H1 (cell line): ENCODE measurements at regions not wholly inside any gene's neighbourhood (a gene's known extent, or its start where the extent isn't known, plus 50 kb on each side); places are given as distances from the start of the nearest gene placed in this dataset.

ENCODE experiments used
- CTCF ChIA-PET: fragments of 300-600 bp; sonication (Branson Sonifier 250); formaldehyde crosslinking; loops from one replicate; lab custom pipeline; 2021; ENCODE audit not compliant: partially characterized antibody; lab: Charles Lee
- POLR2A ChIA-PET: fragments of 300-600 bp; sonication (Branson Sonifier 250); formaldehyde crosslinking; loops from one replicate; lab custom pipeline; 2021; ENCODE audit warnings: inconsistent platforms; ENCODE audit not compliant: partially characterized antibody; lab: Charles Lee
- DNase-seq, 2 experiments: peaks; one replicate each; pipeline versions ENCODE4 v3.0.0 to v3.0.0-alpha.2; 2010 to 2022; ENCODE audit warnings: low spot score in 2 of 2, low read depth in 1 of 2, mixed read lengths in 1 of 2
- FAIRE-seq: peaks from 2 replicates; lab custom pipeline; 2011; peaks lifted over from hg19 to GRCh38; lab: Jason Lieb, UNC
- H2AFZ ChIP-seq: 2 replicates; pipeline ENCODE4 v1.8.1; 2012; ENCODE audit warnings: low read length, inconsistent platforms
- H2AK5ac ChIP-seq: 2 replicates; pipeline ENCODE4 v1.6.1; 2013; ENCODE audit warnings: low read depth, low read length
- H2BK120ac ChIP-seq: replicated peaks from 2 replicates; pipeline ENCODE3; 2013; ENCODE audit warnings: low read depth, low read length, inconsistent platforms
- H2BK12ac ChIP-seq: 2 replicates; pipeline ENCODE4 v1.6.1; 2013; ENCODE audit warnings: low read depth, low read length
- H2BK15ac ChIP-seq: 2 replicates; pipeline ENCODE4 v1.6.1; 2013; ENCODE audit warnings: low read length
- H2BK20ac ChIP-seq: 2 replicates; pipeline ENCODE4 v1.6.1; 2013; ENCODE audit warnings: low read length
- H2BK5ac ChIP-seq: 2 replicates; pipeline ENCODE4 v1.6.1; 2013; ENCODE audit warnings: low read depth, low read length
- H3K14ac ChIP-seq: 2 replicates; pipeline ENCODE4 v1.6.1; 2013; ENCODE audit warnings: inconsistent platforms; ENCODE audit not compliant: insufficient read length
- H3K18ac ChIP-seq: 2 replicates; pipeline ENCODE4 v1.6.1; 2013; ENCODE audit warnings: low read length; ENCODE audit errors: extremely low read depth
- H3K23ac ChIP-seq: 2 replicates; pipeline ENCODE4 v1.6.1; 2013; ENCODE audit warnings: inconsistent platforms; ENCODE audit not compliant: insufficient read length
- H3K23me2 ChIP-seq: 2 replicates; pipeline ENCODE4 v1.6.1; 2013; ENCODE audit warnings: low read depth, low read length
- H3K27ac ChIP-seq: 2 replicates; pipeline ENCODE4 v1.6.1; 2011; ENCODE audit warnings: low read depth, low read length, inconsistent platforms
- H3K27me3 ChIP-seq, 4 experiments: replicated peaks in 1 of 4; 1 replicate in 1 of 4; 2 replicates in 3 of 4; pipeline versions ENCODE4 v1.6.1 to v1.8.1; 2011 to 2013; ENCODE audit warnings: low read length in 3 of 4, mild to moderate bottlenecking in 3 of 4, inconsistent platforms in 2 of 4, mixed read lengths in 2 of 4, moderate library complexity in 1 of 4; ENCODE audit not compliant: control insufficient read depth in 3 of 4, insufficient read depth in 3 of 4; ENCODE audit errors: extremely low read depth in 1 of 4
- H3K36me3 ChIP-seq, 4 experiments: 2 replicates each; pipeline versions ENCODE4 v1.6.1 to v1.8.1; 2011 to 2013; ENCODE audit warnings: mild to moderate bottlenecking in 4 of 4, low read length in 3 of 4, moderate library complexity in 2 of 4, control low read depth in 1 of 4, inconsistent platforms in 1 of 4; ENCODE audit not compliant: insufficient read depth in 4 of 4, control insufficient read depth in 2 of 4
- H3K4ac ChIP-seq: replicated peaks from 2 replicates; pipeline ENCODE3; 2013; ENCODE audit warnings: low read length, low read depth, mixed read lengths, inconsistent platforms; ENCODE audit not compliant: insufficient read length
- H3K4me1 ChIP-seq, 4 experiments: replicated peaks in 1 of 4; 1 replicate in 1 of 4; 2 replicates in 3 of 4; pipeline versions ENCODE4 v1.6.1 to v1.8.1; 2011 to 2013; ENCODE audit warnings: low read length in 3 of 4, inconsistent platforms in 2 of 4, mixed read lengths in 1 of 4; ENCODE audit not compliant: insufficient read depth in 4 of 4, control insufficient read depth in 3 of 4
- H3K4me2 ChIP-seq, 2 experiments: 2 replicates each; pipeline versions ENCODE4 v1.6.1 to v1.8.1; 2011 to 2013; ENCODE audit warnings: low read depth in 2 of 2, low read length in 2 of 2, control low read depth in 1 of 2, inconsistent platforms in 1 of 2, mild to moderate bottlenecking in 1 of 2; ENCODE audit not compliant: insufficient read depth in 1 of 2
- H3K4me3 ChIP-seq, 4 experiments: fragments of 200-600, 300-600 bp in 1 of 4; sonication (generic), shearing (Covaris generic), sonication (Bioruptor Twin) in 1 of 4; 2 replicates each; pipeline versions ENCODE4 v1.5.1 to v1.8.1; 2011 to 2016; ENCODE audit warnings: low read length in 4 of 4, low read depth in 3 of 4, control low read depth in 2 of 4, inconsistent platforms in 2 of 4, mild to moderate bottlenecking in 2 of 4, mixed read lengths in 1 of 4, moderate library complexity in 1 of 4; ENCODE audit not compliant: insufficient read depth in 2 of 4; ENCODE audit errors: extremely low read depth in 1 of 4
- H3K56ac ChIP-seq: replicated peaks from 2 replicates; pipeline ENCODE3; 2013; ENCODE audit warnings: low read depth, mild to moderate bottlenecking, mixed read lengths, low read length, inconsistent platforms; ENCODE audit not compliant: insufficient read length
- H3K79me1 ChIP-seq: 2 replicates; pipeline ENCODE4 v1.6.1; 2013; ENCODE audit warnings: low read depth, low read length, control low read depth
- H3K79me2 ChIP-seq, 2 experiments: 2 replicates each; pipeline versions ENCODE4 v1.6.1 to v1.8.1; 2012 to 2013; ENCODE audit warnings: low read length in 2 of 2, mild to moderate bottlenecking in 2 of 2, inconsistent platforms in 1 of 2; ENCODE audit not compliant: insufficient read depth in 2 of 2, control insufficient read depth in 1 of 2
- H3K9ac ChIP-seq, 4 experiments: replicated peaks in 1 of 4; 1 replicate in 1 of 4; 2 replicates in 3 of 4; pipeline versions ENCODE4 v1.6.1 to v1.8.1; 2011 to 2013; ENCODE audit warnings: low read depth in 3 of 4, low read length in 3 of 4, control low read depth in 2 of 4, mild to moderate bottlenecking in 2 of 4, moderate library complexity in 2 of 4, inconsistent platforms in 1 of 4; ENCODE audit errors: extremely low read depth in 1 of 4
- H3K9me3 ChIP-seq, 2 experiments: 2 replicates each; pipeline versions ENCODE4 v1.6.1 to v1.8.1; 2012 to 2013; ENCODE audit warnings: mild to moderate bottlenecking in 2 of 2, moderate library complexity in 2 of 2, control low read depth in 1 of 2, inconsistent platforms in 1 of 2, low read depth in 1 of 2, low read length in 1 of 2, mixed read lengths in 1 of 2; ENCODE audit not compliant: insufficient read depth in 2 of 2
- H4K20me1 ChIP-seq, 2 experiments: replicated peaks in 1 of 2; 2 replicates each; pipeline versions ENCODE3 to v1.8.1; 2011 to 2013; ENCODE audit warnings: inconsistent platforms in 2 of 2, low read length in 2 of 2, mild to moderate bottlenecking in 1 of 2; ENCODE audit not compliant: insufficient read depth in 2 of 2, control insufficient read depth in 1 of 2
- H4K5ac ChIP-seq: 2 replicates; pipeline ENCODE4 v1.6.1; 2013; ENCODE audit warnings: low read length, low read depth, mixed read lengths, inconsistent platforms; ENCODE audit not compliant: insufficient read length
- H4K8ac ChIP-seq: 2 replicates; pipeline ENCODE4 v1.8.0; 2013; ENCODE audit warnings: mild to moderate bottlenecking, moderate library complexity, low read length, inconsistent platforms; ENCODE audit not compliant: insufficient read depth; ENCODE audit errors: extremely low read depth
- H4K91ac ChIP-seq: replicated peaks from 2 replicates; pipeline ENCODE3; 2013; ENCODE audit warnings: low read length, mixed read lengths, inconsistent platforms; ENCODE audit not compliant: insufficient read length
- BRCA1 ChIP-seq: IDR thresholded peaks from 2 replicates; pipeline ENCODE4 v1.6.1; 2012; ENCODE audit warnings: low read depth, low read length, improper control_type of control experiment
- CHD1 ChIP-seq: IDR thresholded peaks from 2 replicates; pipeline ENCODE4 v1.6.1; 2012; ENCODE audit warnings: low read depth, low read length, improper control_type of control experiment
- HDAC6 ChIP-seq: IDR thresholded peaks from one replicate; pipeline ENCODE4 v1.7.1; 2012; ENCODE audit warnings: low read depth, mild to moderate bottlenecking, inconsistent platforms, low read length, moderate library complexity
- JUN ChIP-seq: IDR thresholded peaks from 2 replicates; pipeline ENCODE4 v1.6.1; 2011; ENCODE audit warnings: low read depth, mild to moderate bottlenecking, improper control_type of control experiment, low read length
- KDM1A ChIP-seq: fragments of 200-600, 300-600 bp; sonication (generic); IDR thresholded peaks from 2 replicates; pipeline ENCODE4 v1.7.1; 2016; ENCODE audit warnings: mild to moderate bottlenecking, low read length, borderline replicate concordance
- MAFK ChIP-seq: IDR thresholded peaks from 2 replicates; pipeline ENCODE4 v1.6.1; 2012; ENCODE audit warnings: low read depth, mild to moderate bottlenecking, improper control_type of control experiment, low read length
- PHF8 ChIP-seq: fragments of 200-600 bp; sonication (generic); conservative IDR thresholded peaks from 2 replicates; pipeline ENCODE4 v1.7.1; 2012; ENCODE audit warnings: low read depth, mild to moderate bottlenecking, inconsistent platforms, low read length, moderate library complexity
- POLR2AphosphoS5 ChIP-seq: IDR thresholded peaks from 2 replicates; pipeline ENCODE4 v1.6.1; 2011; ENCODE audit warnings: low read depth, low read length
- SIN3A ChIP-seq, 2 experiments: IDR thresholded peaks in 1 of 2; conservative IDR thresholded peaks in 1 of 2; 2 replicates each; pipeline ENCODE4 v1.6.1; 2011 to 2012; ENCODE audit warnings: low read length in 2 of 2, improper control_type of control experiment in 1 of 2, low read depth in 1 of 2, mild to moderate bottlenecking in 1 of 2
- SP1 ChIP-seq: IDR thresholded peaks from 2 replicates; pipeline ENCODE4 v1.6.1; 2011; ENCODE audit warnings: low read depth, low read length
- WGBS, 2 experiments: shearing (Covaris generic) in 1 of 2; methylation state at CpG; one replicate each; pipeline versions ENCODE4 v1.1.6 to v1.1.7; 2013 to 2015; ENCODE audit warnings: low lambda C conversion rate in 2 of 2, mixed read lengths in 2 of 2, inconsistent platforms in 1 of 2, low coverage in 1 of 2, missing lambda C conversion rate in 1 of 2; ENCODE audit not compliant: insufficient replicate concordance in 2 of 2, insufficient coverage in 1 of 2, insufficient read length in 1 of 2; ENCODE audit errors: extremely low coverage in 1 of 2, missing lambda C conversion rate in 1 of 2; 5-methylcytosine and 5-hydroxymethylcytosine counted together
- TF ChIP-seq, protein P1 (sequence below): IDR thresholded peaks from 2 replicates; pipeline ENCODE4 v1.6.1; 2012; ENCODE audit warnings: inconsistent platforms
- TF ChIP-seq, protein P2 (sequence below): IDR thresholded peaks from 2 replicates; pipeline ENCODE4 v1.6.1; 2011; ENCODE audit warnings: low read length, improper control_type of control experiment

- H4K20me1 ChIP-seq, result no peaks in the 10 kb centered on the region
- 85% methylated on average over 4 of the region's 4 CpGs; no CpG with 5 or more reads in 1 of the 2 experiments for WGBS, 2 experiments
Measured at GRCh38 chr19:13670846-13671245, 93.5 kb upstream of the MRI1 start.

More at GRCh38 chr19:13670846-13671245, 93.5 kb upstream of the MRI1 start:
- Histone ChIP-seq H3K23ac (no peak overlapping the region), H3K9me3 (peaks cover 4 to 8% of the 10 kb centered on the region in 2 experiments; a peak in 2 of 4 replicates), H3K4me2 (no peak overlapping the region), H3K27me3 (no peaks in the 10 kb centered on the region; a peak in 1 of 7 replicates), H3K79me2 (no peaks in the 10 kb centered on the region), H3K14ac (no peak overlapping the region), H3K36me3 (no peaks in the 10 kb centered on the region), H4K8ac (no peak overlapping the region), H3K27ac (no peak overlapping the region), H3K9ac (no peak overlapping the region), H2BK15ac (no peak overlapping the region), H4K91ac (no peak overlapping the region), H4K5ac (no peak overlapping the region), H3K4me1 (no peaks in the 10 kb centered on the region), H3K79me1 (no peaks in the 10 kb centered on the region), H2BK5ac (no peak overlapping the region), H3K23me2 (no peaks in the 10 kb centered on the region), H2AFZ (no peak overlapping the region), H3K4me3 (no peak overlapping the region), H2AK5ac (no peak overlapping the region), H3K4ac (no peak overlapping the region), H3K56ac (peak overlapping the region; percentile 46), H3K18ac (no peak overlapping the region), H2BK20ac (no peak overlapping the region), H2BK120ac (no peak overlapping the region), H2BK12ac (no peak overlapping the region)
- POLR2A ChIA-PET, result no interaction called here
- TF ChIP-seq POLR2AphosphoS5 (no peak), PHF8 (no peak), JUN (no peak), SIN3A (conservative IDR thresholded peaks at IDR 0.05 in 1 of 2, IDR thresholded peaks at IDR 0.05 in 1 of 2; ENCODE audit: low read depth in 1 of 2, low read length in 2 of 2) (no peak), SP1 (no peak), KDM1A (no peak), HDAC6 (no peak), CHD1 (no peak), BRCA1 (no peak), MAFK (no peak)
- TF ChIP-seq, protein P1, sequence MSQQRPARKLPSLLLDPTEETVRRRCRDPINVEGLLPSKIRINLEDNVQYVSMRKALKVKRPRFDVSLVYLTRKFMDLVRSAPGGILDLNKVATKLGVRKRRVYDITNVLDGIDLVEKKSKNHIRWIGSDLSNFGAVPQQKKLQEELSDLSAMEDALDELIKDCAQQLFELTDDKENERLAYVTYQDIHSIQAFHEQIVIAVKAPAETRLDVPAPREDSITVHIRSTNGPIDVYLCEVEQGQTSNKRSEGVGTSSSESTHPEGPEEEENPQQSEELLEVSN, result no peak
- TF ChIP-seq, protein P2, sequence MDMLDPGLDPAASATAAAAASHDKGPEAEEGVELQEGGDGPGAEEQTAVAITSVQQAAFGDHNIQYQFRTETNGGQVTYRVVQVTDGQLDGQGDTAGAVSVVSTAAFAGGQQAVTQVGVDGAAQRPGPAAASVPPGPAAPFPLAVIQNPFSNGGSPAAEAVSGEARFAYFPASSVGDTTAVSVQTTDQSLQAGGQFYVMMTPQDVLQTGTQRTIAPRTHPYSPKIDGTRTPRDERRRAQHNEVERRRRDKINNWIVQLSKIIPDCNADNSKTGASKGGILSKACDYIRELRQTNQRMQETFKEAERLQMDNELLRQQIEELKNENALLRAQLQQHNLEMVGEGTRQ, result no peak
- no peak for FAIRE-seq
- CTCF ChIA-PET, result no interaction called here
- no peak for DNase-seq
